Gastrocnemius medialis (tissue), 4 donors: ENCODE measurements at regions not wholly inside any gene's neighbourhood (a gene's known extent, or its start where the extent isn't known, plus 50 kb on each side); places are given as distances from the start of the nearest gene placed in this dataset.

Experiments
- CTCF ChIP-seq, 5 experiments: fragments of 450-650 bp in 3 of 5; fragments of 200-600 bp in 2 of 5; sonication (generic) in 2 of 5; IDR thresholded peaks in 4 of 5; conservative IDR thresholded peaks in 1 of 5; 1 replicate in 4 of 5; 2 replicates in 1 of 5; pipeline ENCODE4 v1.5.1; 2016 to 2019; ENCODE audit warnings: antibody characterized with exemption in 5 of 5, mild to moderate bottlenecking in 3 of 5, moderate library complexity in 3 of 5
- POLR2A ChIP-seq, 2 donors: fragments of 450-650 bp; IDR thresholded peaks; one replicate each; pipeline ENCODE4 v1.6.1; 2017; ENCODE audit warnings: antibody characterized with exemption in 2 of 2, mild to moderate bottlenecking in 2 of 2, moderate library complexity in 2 of 2

- no peak for TF ChIP-seq CTCF (IDR thresholded peaks at IDR 0.05 in 4 of 5, conservative IDR thresholded peaks at IDR 0.05 in 1 of 5)
- TF ChIP-seq POLR2A (IDR thresholded peaks at IDR 0.05) = no peak
Observed at GRCh38 chr20:47915495-47915894, 130.2 kb upstream of the SULF2 start.
